GM21528 (cell line): ENCODE measurements at regions not wholly inside any gene's neighbourhood (a gene's known extent, or its start where the extent isn't known, plus 50 kb on each side); places are given as distances from the start of the nearest gene placed in this dataset.

ENCODE experiments used
- ATAC-seq: cut with Tn5 transposase; IDR thresholded peaks from one replicate; pipeline ENCODE4 v1.9.1; 2021; ENCODE audit warnings: mild to moderate bottlenecking, moderate library complexity; ENCODE audit not compliant: unreplicated experiment, low FRiP score

DNA sequence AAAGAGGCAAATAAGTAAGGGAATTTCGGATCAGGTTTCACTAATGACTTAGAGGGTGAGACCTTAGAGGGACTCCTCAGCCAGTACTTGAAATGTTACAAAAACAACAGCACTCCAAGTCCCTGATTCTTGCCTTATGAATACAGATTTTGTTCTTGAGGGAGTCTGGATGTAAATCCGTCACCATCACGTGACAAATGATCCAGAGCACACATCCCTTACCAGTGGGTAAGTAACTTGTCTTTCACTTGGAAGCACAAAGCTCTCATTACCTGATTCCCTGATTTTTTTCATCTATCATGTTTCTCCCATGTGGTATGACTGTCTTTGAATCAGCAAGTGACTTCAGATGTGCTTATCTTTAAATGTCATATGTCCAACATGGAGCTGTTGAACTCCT is 595.3 kb upstream of the POU3F2 start:
- no peak for ATAC-seq

DNA sequence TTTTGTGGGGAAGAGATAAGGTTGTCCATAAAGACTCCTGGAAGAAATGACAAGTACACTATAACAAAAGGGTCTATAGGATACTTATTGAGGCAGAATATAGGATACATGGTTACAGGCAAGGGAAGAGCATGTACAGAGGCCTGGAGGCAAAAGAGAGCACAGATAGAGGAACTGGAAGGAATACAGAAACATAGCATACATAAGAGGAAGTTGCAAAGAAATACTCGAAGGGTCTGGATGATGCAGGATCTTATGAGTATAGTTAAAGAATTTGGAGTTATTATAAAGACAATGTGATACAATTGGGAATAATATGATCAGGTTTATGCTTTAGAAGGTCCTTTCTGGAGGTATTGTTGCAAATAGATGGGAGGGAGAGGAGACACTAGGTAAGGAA is 592.7 kb upstream of the POU3F2 start:
- ATAC-seq, result no peak

- ATAC-seq, result no peak
Observed at GRCh38 chr6:98254624-98255023, 579.8 kb upstream of the POU3F2 start.

GRCh38 chr6:98260382-98260781 is 574.0 kb upstream of the POU3F2 start:
- ATAC-seq, result no peak

DNA sequence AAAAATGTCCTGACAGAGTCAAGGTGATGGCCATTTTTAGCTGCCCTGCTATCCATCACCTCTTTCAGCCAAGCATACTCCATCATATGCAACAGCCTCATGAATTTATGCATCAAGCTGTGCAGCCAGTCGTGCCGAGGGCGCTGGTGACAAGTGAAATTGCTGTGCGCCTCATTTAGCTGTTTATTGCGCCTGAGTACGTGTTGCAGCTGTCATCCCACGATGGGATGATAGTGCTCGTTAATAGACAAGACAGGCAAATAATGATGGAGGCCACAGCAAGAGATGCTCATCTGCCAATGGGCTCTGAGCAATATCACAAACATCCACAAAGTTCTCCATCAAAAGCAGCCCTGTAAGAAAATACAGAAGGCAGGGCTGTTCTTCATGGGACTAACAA is 562.3 kb upstream of the POU3F2 start:
- ATAC-seq, result no peak

DNA sequence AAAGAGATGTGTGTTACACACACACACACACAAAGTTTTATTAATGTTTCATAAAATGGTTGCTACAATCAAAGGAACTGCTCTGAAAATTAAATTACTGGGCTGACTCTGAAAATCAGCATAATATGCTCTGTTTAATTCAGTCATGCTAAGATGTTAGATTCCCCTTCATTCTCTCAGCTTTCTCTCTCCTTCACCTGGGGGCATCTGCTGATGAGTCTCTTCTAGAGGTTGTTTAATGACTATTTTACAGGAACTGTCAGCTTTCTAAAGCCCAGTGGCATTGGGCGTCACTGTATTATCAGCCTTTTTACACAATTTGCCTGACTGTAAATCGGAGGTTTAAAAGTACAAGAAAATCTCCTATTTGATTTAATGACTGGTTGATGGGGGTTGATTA is 559.7 kb upstream of the POU3F2 start:
- no peak for ATAC-seq

DNA sequence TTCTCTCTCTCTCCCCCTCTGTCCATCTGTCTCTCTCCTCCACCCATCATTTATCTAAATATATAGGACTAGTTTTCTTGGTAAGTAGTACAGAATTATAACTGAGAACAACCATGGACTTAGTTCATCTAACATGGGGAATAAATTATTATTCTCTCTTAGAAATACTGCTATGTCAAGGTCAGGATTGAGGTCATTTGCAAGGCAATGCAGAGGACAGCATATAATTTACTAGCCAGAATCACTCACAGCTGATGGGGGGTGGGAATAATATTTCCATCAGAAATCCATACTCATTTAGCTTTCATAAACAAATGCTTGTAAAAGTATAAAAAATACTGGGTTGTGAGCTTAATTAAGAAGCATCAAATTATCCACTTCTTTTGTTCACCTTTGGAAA is 553.9 kb upstream of the POU3F2 start:
- no peak for ATAC-seq

GRCh38 chr6:98286620-98287019 is 547.8 kb upstream of the POU3F2 start:
- ATAC-seq, result no peak

- no peak for ATAC-seq
Observed at GRCh38 chr6:98287876-98288275, 546.5 kb upstream of the POU3F2 start.

GRCh38 chr6:98292810-98293209 is 541.6 kb upstream of the POU3F2 start:
- ATAC-seq, result no peak

DNA sequence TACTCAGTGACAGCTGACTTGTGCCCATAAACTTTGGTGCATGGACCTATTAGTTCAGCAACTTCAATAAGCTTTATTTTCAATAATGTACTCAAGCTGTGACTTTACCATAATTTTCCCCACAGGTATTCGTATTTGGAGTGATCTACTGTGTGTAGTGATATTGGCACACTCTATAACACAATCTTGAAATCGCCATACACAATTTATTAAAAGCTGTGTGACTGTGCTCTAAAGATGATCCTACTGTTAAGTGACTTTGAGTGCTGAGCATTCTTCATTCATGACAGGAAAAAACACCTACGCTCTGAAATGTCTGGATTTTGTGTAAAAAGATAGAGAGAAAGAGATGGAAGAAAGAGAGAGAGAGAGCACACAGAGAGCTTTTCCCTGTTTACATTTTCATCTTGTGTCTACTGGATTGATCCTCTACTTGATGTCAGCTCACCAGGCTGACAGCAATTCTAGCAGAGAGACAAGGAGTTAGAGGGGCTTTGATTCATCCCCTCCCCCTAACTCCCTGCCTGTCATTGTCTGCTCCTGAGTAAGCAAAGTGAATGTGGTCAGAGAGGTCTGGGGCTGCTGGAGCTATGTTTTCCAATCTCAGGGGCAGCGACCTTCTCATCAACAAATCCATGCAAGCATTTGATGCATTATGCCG is 538.7 kb upstream of the POU3F2 start:
- no peak for ATAC-seq

GRCh38 chr6:98308564-98308963 is 525.8 kb upstream of the POU3F2 start:
- ATAC-seq, result no peak

DNA sequence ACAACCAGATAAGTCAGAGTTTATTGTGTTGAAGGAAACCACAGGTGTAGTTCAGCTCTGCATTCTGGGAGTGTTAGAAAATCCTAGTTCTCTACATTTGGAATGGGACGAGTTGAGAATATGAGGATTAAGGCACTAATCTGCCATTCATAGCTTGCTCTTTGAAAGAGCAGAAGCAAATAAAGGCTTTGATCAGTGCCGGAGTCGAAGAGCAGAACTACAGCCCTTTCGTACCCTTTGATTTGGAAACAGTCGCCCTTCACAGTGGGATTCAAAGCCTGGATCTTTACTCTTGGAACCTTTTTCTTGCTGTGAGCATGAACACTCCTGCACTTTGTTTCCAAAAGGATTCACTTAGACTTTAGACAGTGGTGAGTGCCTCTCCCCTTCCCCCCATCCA is 523.9 kb upstream of the POU3F2 start:
- ATAC-seq, result no peak

GRCh38 chr6:98323605-98324004 is 510.8 kb upstream of the POU3F2 start:
- peak; percentile 84 for ATAC-seq

DNA sequence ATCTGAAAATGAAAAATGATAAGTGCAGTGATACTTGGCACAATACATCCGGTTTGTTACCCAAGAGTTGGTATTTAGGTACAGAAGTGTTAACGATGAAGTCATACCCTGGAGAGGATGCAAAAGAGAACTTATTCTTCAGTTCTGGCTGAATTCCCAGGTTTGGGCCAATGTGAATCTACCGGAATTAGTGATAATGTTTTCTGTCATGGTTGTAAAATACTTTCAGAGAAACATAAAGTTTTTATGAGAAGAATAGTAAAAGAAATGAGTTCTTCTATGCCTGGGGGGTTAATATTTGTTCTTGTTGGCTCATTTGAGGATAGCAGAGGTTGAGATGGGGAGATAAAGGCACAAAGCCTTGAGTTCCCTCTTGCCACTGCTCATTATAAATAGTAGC is 509.9 kb upstream of the POU3F2 start:
- ATAC-seq, result no peak

DNA sequence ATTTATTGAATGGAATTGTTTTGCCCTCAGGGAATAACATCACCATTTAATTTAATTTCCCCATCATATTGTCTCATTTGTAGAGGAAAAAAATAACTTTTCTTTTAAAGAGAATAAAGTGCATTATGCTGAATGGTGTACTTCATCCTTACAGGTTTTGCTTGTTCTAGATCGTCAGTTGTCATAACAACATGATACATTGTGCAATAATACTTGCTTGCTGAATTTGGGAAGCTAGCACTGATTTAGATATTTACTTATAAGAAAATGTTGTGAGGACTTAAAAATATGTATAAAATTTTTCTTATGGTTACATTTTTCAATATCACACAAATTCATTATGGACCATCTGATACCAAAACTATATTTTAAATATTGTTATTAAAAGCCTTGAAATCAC is 509.0 kb upstream of the POU3F2 start:
- ATAC-seq, result no peak

DNA sequence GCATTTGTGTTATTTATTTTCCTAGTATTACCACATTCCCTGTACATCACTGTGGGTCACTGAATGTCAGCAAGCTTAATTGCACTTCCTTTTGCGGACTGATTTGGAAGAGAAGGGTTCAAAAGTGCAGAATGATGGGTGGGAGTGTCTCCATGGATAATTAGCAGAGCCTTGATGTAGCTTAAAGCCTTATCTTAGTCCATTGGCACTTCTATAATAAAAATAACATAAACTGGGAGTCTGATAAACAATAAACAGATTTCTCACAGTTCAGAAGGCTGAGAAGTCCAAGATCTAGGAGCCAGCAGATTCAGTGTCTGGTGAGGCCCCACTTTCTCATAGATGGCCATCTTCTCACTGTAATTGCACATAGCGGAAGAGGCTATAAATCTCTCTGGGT is 501.1 kb upstream of the POU3F2 start:
- no peak for ATAC-seq

DNA sequence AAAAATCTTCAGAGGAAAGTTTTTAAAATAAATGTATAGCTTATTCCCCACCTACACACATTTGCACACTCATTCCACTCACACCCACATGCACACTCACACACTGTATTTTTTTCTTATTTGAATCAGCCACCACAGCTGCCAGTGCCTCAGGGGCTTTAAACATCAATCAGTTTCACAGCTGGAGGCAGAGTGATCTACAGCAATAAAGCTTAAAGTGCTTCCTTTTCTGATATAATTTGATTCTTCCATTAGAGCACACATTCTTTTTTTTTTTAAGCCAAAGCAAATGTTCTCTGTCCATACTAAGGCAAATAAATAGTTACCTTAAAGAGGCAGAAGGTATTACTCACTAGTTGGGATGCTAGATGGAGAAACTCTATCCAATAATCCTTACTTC is 498.8 kb upstream of the POU3F2 start:
- ATAC-seq, result no peak

- no peak for ATAC-seq
Observed at GRCh38 chr6:98339506-98339905, 494.9 kb upstream of the POU3F2 start.

DNA sequence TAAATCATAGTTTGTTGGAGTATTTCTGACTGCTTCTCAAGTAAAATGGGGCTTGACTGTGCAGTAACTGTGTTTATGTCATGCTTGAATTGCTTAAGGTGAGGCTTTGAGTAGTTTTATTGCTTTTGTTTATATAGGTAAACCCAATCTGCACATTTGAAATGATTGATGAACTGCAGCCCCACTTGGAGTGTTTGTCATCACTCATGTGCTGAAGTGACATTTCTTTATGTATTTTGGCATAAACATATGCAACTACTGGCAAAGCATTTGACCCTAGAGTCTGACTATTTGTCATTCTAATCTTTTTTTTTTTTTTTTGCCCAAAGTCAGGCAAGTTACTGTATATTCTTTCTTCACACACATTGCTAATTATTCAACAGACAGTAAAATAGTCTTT is 491.4 kb upstream of the POU3F2 start:
- ATAC-seq, result no peak

- no peak for ATAC-seq
Observed at GRCh38 chr6:98343797-98344196, 490.6 kb upstream of the POU3F2 start.

DNA sequence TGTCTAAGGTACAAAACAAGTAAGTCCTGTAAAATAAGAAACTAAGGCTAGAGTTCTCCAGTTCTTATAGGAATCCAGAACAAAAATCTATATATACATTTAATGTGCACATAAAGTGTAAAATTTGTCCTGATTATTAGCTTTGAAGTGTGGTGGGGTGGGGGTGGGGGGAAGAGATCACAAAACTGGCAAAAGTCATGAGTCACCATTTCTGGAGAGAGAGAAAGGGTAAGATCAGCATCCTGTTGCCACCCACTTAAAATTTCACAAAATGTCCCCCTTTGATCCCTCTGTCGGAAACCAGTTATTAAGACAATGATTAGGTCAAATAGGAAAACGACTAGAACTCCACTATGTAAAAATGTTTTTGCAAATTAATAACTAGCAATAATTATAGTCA is 482.0 kb upstream of the POU3F2 start:
- ATAC-seq, result no peak

DNA sequence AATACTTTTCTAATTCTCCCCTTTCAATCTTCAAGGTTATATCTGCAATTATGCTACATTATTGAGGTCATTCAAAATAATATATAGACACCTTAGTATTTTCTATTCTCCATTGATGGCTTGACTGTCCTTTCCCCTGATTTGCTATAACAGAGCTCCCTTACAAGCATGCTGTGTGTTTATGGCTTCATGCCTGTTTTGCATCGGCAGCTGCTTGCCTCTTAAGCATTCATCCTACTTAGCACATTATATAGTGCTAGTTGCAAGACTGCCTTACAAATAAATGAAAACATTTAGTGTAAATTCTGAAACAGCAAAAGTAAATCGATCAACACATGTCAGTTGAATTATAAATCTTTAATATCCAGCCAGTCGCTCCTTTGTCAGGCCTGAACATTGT is 476.2 kb upstream of the POU3F2 start:
- no peak for ATAC-seq
